Bronchial epithelial cell (primary cell): ENCODE measurements at regions not wholly inside any gene's neighbourhood (a gene's known extent, or its start where the extent isn't known, plus 50 kb on each side); places are given as distances from the start of the nearest gene placed in this dataset.

Source experiments
- DNase-seq: peaks from one replicate; pipeline ENCODE4 v3.0.0-alpha.2; 2010; ENCODE audit warnings: low read depth
- FAIRE-seq: peaks from 2 replicates; lab custom pipeline; 2011; peaks lifted over from hg19 to GRCh38; lab: Jason Lieb, UNC
- H3K27me3 ChIP-seq: 2 replicates; pipeline ENCODE4 v1.5.1; 2011; ENCODE audit warnings: low read length; ENCODE audit not compliant: control insufficient read depth, insufficient read depth
- H3K36me3 ChIP-seq: 2 replicates; pipeline ENCODE4 v1.5.1; 2011; ENCODE audit warnings: low read length; ENCODE audit not compliant: control insufficient read depth, insufficient read depth
- H3K4me3 ChIP-seq: 2 replicates; pipeline ENCODE4 v1.5.1; 2011; ENCODE audit warnings: mild to moderate bottlenecking, low read depth, low read length, control low read depth
- TF ChIP-seq, protein P1 (sequence below): IDR thresholded peaks from 2 replicates; pipeline ENCODE4 v1.5.1; 2011; ENCODE audit warnings: mild to moderate bottlenecking, moderate library complexity, low read length, control low read depth, inconsistent platforms; ENCODE audit not compliant: insufficient read depth, severe bottlenecking

GRCh38 chr20:24303393-24304170 lies 165.8 kb upstream of the SYNDIG1 start:
- H3K27me3 ChIP-seq = no peaks in the 10 kb centered on the region
- no peaks in the 10 kb centered on the region for H3K36me3 ChIP-seq
- no peak overlapping the region for H3K4me3 ChIP-seq
- no peak for FAIRE-seq
- TF ChIP-seq, protein P1, sequence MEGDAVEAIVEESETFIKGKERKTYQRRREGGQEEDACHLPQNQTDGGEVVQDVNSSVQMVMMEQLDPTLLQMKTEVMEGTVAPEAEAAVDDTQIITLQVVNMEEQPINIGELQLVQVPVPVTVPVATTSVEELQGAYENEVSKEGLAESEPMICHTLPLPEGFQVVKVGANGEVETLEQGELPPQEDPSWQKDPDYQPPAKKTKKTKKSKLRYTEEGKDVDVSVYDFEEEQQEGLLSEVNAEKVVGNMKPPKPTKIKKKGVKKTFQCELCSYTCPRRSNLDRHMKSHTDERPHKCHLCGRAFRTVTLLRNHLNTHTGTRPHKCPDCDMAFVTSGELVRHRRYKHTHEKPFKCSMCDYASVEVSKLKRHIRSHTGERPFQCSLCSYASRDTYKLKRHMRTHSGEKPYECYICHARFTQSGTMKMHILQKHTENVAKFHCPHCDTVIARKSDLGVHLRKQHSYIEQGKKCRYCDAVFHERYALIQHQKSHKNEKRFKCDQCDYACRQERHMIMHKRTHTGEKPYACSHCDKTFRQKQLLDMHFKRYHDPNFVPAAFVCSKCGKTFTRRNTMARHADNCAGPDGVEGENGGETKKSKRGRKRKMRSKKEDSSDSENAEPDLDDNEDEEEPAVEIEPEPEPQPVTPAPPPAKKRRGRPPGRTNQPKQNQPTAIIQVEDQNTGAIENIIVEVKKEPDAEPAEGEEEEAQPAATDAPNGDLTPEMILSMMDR = peak; percentile 15
- DNase-seq = peak; percentile 29

DNA sequence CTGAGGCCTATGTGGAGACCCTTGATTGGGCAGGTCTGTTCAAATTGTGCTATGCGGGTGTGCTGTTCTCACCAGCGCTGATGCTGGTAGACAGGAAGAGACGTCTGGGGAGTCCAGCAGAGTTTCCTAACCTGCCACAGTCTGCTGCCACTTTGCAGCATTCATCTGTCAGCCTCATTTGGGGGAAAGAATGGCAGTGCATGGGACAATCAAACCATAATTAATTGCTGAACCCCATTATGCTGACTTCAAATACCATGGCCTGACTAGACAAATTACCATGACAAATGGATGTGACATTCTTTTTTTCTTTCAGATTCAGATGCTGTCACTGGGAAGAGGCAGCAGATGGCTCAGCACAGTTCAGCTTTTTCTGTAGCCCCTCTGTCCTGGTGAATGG lies 171.4 kb upstream of the SYNDIG1 start:
- DNase-seq (no peak), FAIRE-seq (no peak)
- TF ChIP-seq, protein P1 = no peak
- H3K36me3 ChIP-seq = no peaks in the 10 kb centered on the region
- no peaks in the 10 kb centered on the region for H3K27me3 ChIP-seq
- H3K4me3 ChIP-seq = no peak overlapping the region

GRCh38 chr20:24296477-24297261 lies 172.8 kb upstream of the SYNDIG1 start:
- TF ChIP-seq, protein P1 = no peak
- H3K27me3 ChIP-seq = no peaks in the 10 kb centered on the region
- DNase-seq (no peak), FAIRE-seq (no peak)
- no peaks in the 10 kb centered on the region for H3K36me3 ChIP-seq
- H3K4me3 ChIP-seq = no peak overlapping the region

DNA sequence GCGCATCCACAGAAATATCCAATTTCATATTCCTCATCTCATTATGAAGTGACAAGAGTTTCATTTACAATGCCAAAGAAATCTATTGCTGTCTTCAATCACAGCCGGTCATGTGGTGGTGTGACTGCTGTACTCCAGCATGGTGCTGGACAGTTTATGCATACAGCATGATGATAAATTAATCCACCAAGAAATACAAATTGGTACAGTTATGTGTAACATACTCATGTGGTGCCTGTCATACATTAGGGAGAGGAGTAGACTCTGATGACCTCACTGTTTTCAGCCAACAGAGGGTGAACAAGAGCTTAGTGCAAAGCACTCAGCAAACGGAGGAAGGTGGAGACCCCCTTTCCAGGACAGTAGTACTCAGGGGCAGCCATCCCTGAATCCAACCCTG lies 178.4 kb upstream of the SYNDIG1 start:
- FAIRE-seq = no peak
- no peaks in the 10 kb centered on the region for H3K27me3 ChIP-seq

GRCh38 chr20:24289737-24290481 lies 179.5 kb upstream of the SYNDIG1 start:
- no peak for FAIRE-seq
- H3K36me3 ChIP-seq = no peaks in the 10 kb centered on the region
- TF ChIP-seq, protein P1 = no peak

More for the DNA sequence above, 178.4 kb upstream of the SYNDIG1 start:
- H3K36me3 ChIP-seq = no peaks in the 10 kb centered on the region
- no peak for DNase-seq
- TF ChIP-seq, protein P1 = no peak
- no peak overlapping the region for H3K4me3 ChIP-seq

More at GRCh38 chr20:24289737-24290481, 179.5 kb upstream of the SYNDIG1 start:
- Histone ChIP-seq H3K27me3 (no peaks in the 10 kb centered on the region), H3K4me3 (no peak overlapping the region)
- no peak for DNase-seq
